ENCODE measurements at regions not wholly inside any gene's neighbourhood (a gene's known extent, or its start where the extent isn't known, plus 50 kb on each side); places are given as distances from the start of the nearest gene placed in this dataset.

DNA sequence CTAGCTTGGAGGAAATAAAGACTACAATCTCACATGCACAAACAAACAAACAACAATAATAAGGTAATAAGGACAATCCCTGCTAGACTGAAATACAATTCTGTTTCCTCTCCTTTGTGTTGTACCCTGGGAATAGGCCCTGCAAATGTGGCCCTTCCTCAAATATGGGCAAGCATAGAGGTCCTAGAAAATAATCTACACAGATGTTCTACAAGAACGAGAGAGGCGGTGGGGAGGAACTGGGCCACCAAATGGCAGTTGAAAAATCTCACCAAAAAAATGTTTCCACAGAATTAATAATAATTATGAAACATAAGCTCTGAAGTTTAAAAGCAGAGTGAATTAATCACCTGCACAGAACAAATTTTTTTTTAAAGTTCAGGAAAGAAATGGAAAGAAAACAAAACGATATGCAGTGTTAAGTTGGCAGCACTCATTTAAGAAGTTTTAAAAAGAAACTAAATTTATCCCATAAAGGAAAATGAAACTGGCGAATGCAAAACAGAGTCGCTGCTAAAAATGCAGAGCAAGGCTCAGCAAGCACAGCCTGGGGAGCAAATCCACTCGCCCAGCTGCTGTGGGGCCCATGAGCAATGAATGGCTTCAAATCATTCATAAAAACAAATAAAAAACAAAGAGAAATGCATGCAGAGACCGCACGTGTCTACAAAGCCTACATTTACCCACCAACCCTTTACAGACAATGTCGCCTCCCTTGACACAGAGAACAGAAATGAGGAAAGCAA, 475.4 kb downstream of the OCA2 start:
- H3K4me1 ChIP-seq (ENCODE audit: control insufficient read depth, extremely low read depth, insufficient read depth, low read length) = no peaks in the 10 kb centered on the region
- DNase-seq (ENCODE audit: low read depth in 2 of 2) = no peak
- no peaks in the 10 kb centered on the region for H3K36me3 ChIP-seq (ENCODE audit: control insufficient read depth, insufficient read depth, low read length)
- no peak overlapping the region for H3K9ac ChIP-seq (ENCODE audit: insufficient read depth, low read length)
- H2AFZ ChIP-seq (ENCODE audit: low read length) = no peak overlapping the region
- no peak overlapping the region for H3K27ac ChIP-seq (ENCODE audit: insufficient read depth, low read length)
- H3K4me2 ChIP-seq (ENCODE audit: extremely low read depth, insufficient read depth, low read length) = no peak overlapping the region
- no peaks in the 10 kb centered on the region for H3K27me3 ChIP-seq (ENCODE audit: control insufficient read depth, insufficient read depth, low read length)
- TF ChIP-seq, protein P1, sequence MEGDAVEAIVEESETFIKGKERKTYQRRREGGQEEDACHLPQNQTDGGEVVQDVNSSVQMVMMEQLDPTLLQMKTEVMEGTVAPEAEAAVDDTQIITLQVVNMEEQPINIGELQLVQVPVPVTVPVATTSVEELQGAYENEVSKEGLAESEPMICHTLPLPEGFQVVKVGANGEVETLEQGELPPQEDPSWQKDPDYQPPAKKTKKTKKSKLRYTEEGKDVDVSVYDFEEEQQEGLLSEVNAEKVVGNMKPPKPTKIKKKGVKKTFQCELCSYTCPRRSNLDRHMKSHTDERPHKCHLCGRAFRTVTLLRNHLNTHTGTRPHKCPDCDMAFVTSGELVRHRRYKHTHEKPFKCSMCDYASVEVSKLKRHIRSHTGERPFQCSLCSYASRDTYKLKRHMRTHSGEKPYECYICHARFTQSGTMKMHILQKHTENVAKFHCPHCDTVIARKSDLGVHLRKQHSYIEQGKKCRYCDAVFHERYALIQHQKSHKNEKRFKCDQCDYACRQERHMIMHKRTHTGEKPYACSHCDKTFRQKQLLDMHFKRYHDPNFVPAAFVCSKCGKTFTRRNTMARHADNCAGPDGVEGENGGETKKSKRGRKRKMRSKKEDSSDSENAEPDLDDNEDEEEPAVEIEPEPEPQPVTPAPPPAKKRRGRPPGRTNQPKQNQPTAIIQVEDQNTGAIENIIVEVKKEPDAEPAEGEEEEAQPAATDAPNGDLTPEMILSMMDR (conservative IDR thresholded peaks at IDR 0.05 in 1 of 2, IDR thresholded peaks at IDR 0.05 in 1 of 2; ENCODE audit: low read depth in 1 of 2, low read length in 2 of 2) = no peak
- no peak for TF ChIP-seq EZH2 (IDR thresholded peaks at IDR 0.05; ENCODE audit: low read length, missing control alignments)
- no peak overlapping the region for H3K4me3 ChIP-seq (replicated peaks in 1 of 4; ENCODE audit: control extremely low read depth in 1 of 4, insufficient read depth in 1 of 4, low read depth in 3 of 4, low read length in 4 of 4)
- H3K79me2 ChIP-seq (ENCODE audit: control insufficient read depth, insufficient read depth, low read length) = no peaks in the 10 kb centered on the region
- no peaks in the 10 kb centered on the region for H3K9me3 ChIP-seq (ENCODE audit: control insufficient read depth, insufficient read depth, low read depth, low read length)
- H4K20me1 ChIP-seq (ENCODE audit: control insufficient read depth, extremely low read depth, insufficient read depth, low read length) = no peaks in the 10 kb centered on the region

DNA sequence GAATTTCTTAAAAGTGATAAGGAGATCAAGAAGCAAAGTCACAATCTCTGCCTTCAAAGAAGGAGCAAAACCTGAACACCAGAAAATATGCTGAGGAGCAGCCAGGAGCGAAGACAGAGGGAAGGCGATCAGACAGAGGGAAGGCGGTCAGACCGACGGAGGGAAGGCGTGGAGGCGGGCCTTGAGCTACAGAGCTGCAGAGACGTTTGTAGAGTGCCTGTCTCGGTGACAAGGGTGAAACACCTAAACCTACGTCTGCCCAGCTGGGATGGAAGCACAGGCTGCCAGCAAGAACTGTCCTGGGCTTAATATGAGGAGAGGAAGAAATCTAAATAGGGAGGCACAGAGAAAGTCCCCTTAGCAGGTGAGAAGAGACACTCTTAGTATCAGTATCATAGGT, 476.0 kb downstream of the OCA2 start:
- no peaks in the 10 kb centered on the region for H3K27me3 ChIP-seq (ENCODE audit: control insufficient read depth, insufficient read depth, low read length)
- H3K27ac ChIP-seq (ENCODE audit: insufficient read depth, low read length) = no peak overlapping the region
- no peaks in the 10 kb centered on the region for H4K20me1 ChIP-seq (ENCODE audit: control insufficient read depth, extremely low read depth, insufficient read depth, low read length)
- DNase-seq (ENCODE audit: low read depth in 2 of 2) = no peak
- H3K4me1 ChIP-seq (ENCODE audit: control insufficient read depth, extremely low read depth, insufficient read depth, low read length) = no peaks in the 10 kb centered on the region
- H3K79me2 ChIP-seq (ENCODE audit: control insufficient read depth, insufficient read depth, low read length) = no peaks in the 10 kb centered on the region
- TF ChIP-seq, protein P1 (conservative IDR thresholded peaks at IDR 0.05 in 1 of 2, IDR thresholded peaks at IDR 0.05 in 1 of 2; ENCODE audit: low read depth in 1 of 2, low read length in 2 of 2) = no peak
- TF ChIP-seq EZH2 (IDR thresholded peaks at IDR 0.05; ENCODE audit: low read length, missing control alignments) = no peak
- no peak overlapping the region for H3K4me3 ChIP-seq (replicated peaks in 1 of 4; ENCODE audit: control extremely low read depth in 1 of 4, insufficient read depth in 1 of 4, low read depth in 3 of 4, low read length in 4 of 4)
- H3K9ac ChIP-seq (ENCODE audit: insufficient read depth, low read length) = no peak overlapping the region
- H3K4me2 ChIP-seq (ENCODE audit: extremely low read depth, insufficient read depth, low read length) = no peak overlapping the region
- no peaks in the 10 kb centered on the region for H3K9me3 ChIP-seq (ENCODE audit: control insufficient read depth, insufficient read depth, low read depth, low read length)
- no peak overlapping the region for H2AFZ ChIP-seq (ENCODE audit: low read length)
- H3K36me3 ChIP-seq (ENCODE audit: control insufficient read depth, insufficient read depth, low read length) = no peaks in the 10 kb centered on the region

DNA sequence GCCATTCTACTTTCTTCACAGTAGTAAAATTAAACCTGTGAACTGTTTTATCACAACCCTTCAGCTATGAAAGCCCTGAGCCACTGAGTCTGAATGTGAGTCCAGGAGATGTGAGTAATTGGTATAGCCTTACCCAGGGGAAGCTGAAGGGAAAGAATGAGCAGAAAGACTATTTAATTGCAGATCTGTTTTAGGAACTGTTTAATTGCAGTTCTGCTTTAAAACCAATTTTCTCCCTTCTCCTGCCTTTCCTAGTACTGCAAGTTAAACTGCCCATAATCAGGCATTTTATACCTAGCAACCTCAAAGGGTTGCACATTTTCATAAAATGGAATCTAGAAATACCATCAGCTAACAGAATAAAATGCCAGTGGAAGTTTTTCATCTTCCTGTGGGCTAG, 476.7 kb downstream of the OCA2 start:
- DNase-seq (ENCODE audit: low read depth in 2 of 2) = no peak
- Histone ChIP-seq H3K4me1 (ENCODE audit: control insufficient read depth, extremely low read depth, insufficient read depth, low read length) (no peaks in the 10 kb centered on the region), H4K20me1 (ENCODE audit: control insufficient read depth, extremely low read depth, insufficient read depth, low read length) (no peaks in the 10 kb centered on the region), H3K4me3 (replicated peaks in 1 of 4; ENCODE audit: control extremely low read depth in 1 of 4, insufficient read depth in 1 of 4, low read depth in 3 of 4, low read length in 4 of 4) (no peak overlapping the region), H3K36me3 (ENCODE audit: control insufficient read depth, insufficient read depth, low read length) (no peaks in the 10 kb centered on the region), H2AFZ (ENCODE audit: low read length) (no peak overlapping the region), H3K79me2 (ENCODE audit: control insufficient read depth, insufficient read depth, low read length) (no peaks in the 10 kb centered on the region), H3K27ac (ENCODE audit: insufficient read depth, low read length) (no peak overlapping the region), H3K4me2 (ENCODE audit: extremely low read depth, insufficient read depth, low read length) (no peak overlapping the region), H3K27me3 (ENCODE audit: control insufficient read depth, insufficient read depth, low read length) (no peaks in the 10 kb centered on the region), H3K9me3 (ENCODE audit: control insufficient read depth, insufficient read depth, low read depth, low read length) (no peaks in the 10 kb centered on the region), H3K9ac (ENCODE audit: insufficient read depth, low read length) (no peak overlapping the region)
- no peak for TF ChIP-seq EZH2 (IDR thresholded peaks at IDR 0.05; ENCODE audit: low read length, missing control alignments)
- TF ChIP-seq, protein P1 (conservative IDR thresholded peaks at IDR 0.05 in 1 of 2, IDR thresholded peaks at IDR 0.05 in 1 of 2; ENCODE audit: low read depth in 1 of 2, low read length in 2 of 2) = no peak

Measured in fibroblast of lung (primary cell).